ENCODE measurements at regions not wholly inside any gene's neighbourhood (a gene's known extent, or its start where the extent isn't known, plus 50 kb on each side); places are given as distances from the start of the nearest gene placed in this dataset.

DNA sequence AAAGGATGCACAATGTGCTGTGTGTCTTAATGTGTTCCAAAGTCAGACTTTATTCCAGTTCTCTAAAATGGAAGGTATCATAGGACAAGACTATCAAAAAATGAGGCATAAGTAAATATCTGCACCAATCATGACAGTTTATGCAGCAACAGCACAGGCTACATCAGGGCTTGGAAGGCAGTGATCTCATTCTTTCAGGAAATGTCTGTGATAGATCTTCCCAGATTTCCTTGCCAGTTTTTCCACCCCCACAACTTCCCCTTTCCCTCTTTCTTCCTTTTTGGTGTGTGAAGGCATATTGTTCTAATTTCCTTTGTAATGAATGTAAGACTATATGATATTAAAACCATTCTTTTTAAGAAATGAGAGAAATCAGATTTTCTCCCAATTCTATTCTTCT, 326.7 kb downstream of the ATP23 start:
- DNase-seq: peak; percentile 18
- ChIA-PET CTCF (no interaction called here), POLR2A (ENCODE audit: unreplicated experiment) (no interaction called here)
- H3K36me3 ChIP-seq (ENCODE audit: control insufficient read depth, insufficient read depth, low read length): no peaks in the 10 kb centered on the region
- no peak for TF ChIP-seq RFX5 (IDR thresholded peaks at IDR 0.05; ENCODE audit: low read depth, low read length)
- TF ChIP-seq CEBPB (IDR thresholded peaks at IDR 0.05; ENCODE audit: low read depth, low read length): no peak
- no peak for TF ChIP-seq POLR2A (IDR thresholded peaks at IDR 0.05; ENCODE audit: low read depth, low read length)
- no peak for TF ChIP-seq RAD21 (IDR thresholded peaks at IDR 0.05; ENCODE audit: low read length)
- no peak for TF ChIP-seq SMC3 (IDR thresholded peaks at IDR 0.05; ENCODE audit: low read depth, low read length)
- no peak for TF ChIP-seq MAFK (IDR thresholded peaks at IDR 0.05; ENCODE audit: low read depth, low read length)
- TF ChIP-seq CHD1 (IDR thresholded peaks at IDR 0.05; ENCODE audit: low read depth, low read length): no peak
- no peak for TF ChIP-seq NFE2L2 (IDR thresholded peaks at IDR 0.05; ENCODE audit: low read depth, low read length)
- TF ChIP-seq MAZ (IDR thresholded peaks at IDR 0.05; ENCODE audit: borderline replicate concordance, low read depth, low read length): no peak
- H3K14ac ChIP-seq (replicated peaks; ENCODE audit: low read depth, low read length): no peak overlapping the region
- no peak overlapping the region for H2BK120ac ChIP-seq (ENCODE audit: low read depth, low read length)
- H3K56ac ChIP-seq (ENCODE audit: extremely low read depth, insufficient read depth, low read length): no peak overlapping the region
- H3K4me1 ChIP-seq (ENCODE audit: control insufficient read depth, insufficient read depth, low read length): peaks cover 3% of the 10 kb centered on the region; the same call in 1 of the 2 replicates
- H3K9me1 ChIP-seq (ENCODE audit: insufficient read depth, low read length): no peaks in the 10 kb centered on the region
- dilution Hi-C loops (cut with HindIII; ENCODE audit: low sequenced_read_pairs, unreplicated experiment) (no loop called here), intact Hi-C loops (cut with micrococcal nuclease) (no loop called here), in situ Hi-C loops (cut with MboI; ENCODE audit: low sequenced_read_pairs) (no loop called here)
- H2BK20ac ChIP-seq (ENCODE audit: low read depth, low read length): no peak overlapping the region
- no peaks in the 10 kb centered on the region for H3K9me3 ChIP-seq (ENCODE audit: control insufficient read depth, insufficient read depth, low read length)
- no peak overlapping the region for H3K23ac ChIP-seq (ENCODE audit: low read depth, low read length)
- ATAC-seq (ENCODE audit: low read depth): peak; percentile 29; the same call in 1 of the 2 replicates
- no peaks in the 10 kb centered on the region for H3K27me3 ChIP-seq (ENCODE audit: control insufficient read depth, insufficient read depth, low read length)
- no peak overlapping the region for H3K4ac ChIP-seq (ENCODE audit: low read depth, low read length)
- H3K4me2 ChIP-seq (ENCODE audit: low read depth, low read length): no peak overlapping the region
- H2AFZ ChIP-seq (replicated peaks; ENCODE audit: low read length, poor library complexity): no peak overlapping the region
- H3K9ac ChIP-seq (ENCODE audit: low read depth, low read length): no peak overlapping the region
- no peak overlapping the region for H4K8ac ChIP-seq (ENCODE audit: low read depth in 2 of 2, low read length in 2 of 2)
- no TSS peak for BruUV-seq (replicated peaks)
- no peak overlapping the region for H4K91ac ChIP-seq (ENCODE audit: insufficient read depth, low read depth, low read length)
- no peak overlapping the region for H2BK15ac ChIP-seq (ENCODE audit: low read depth, low read length)
- H4K5ac ChIP-seq (ENCODE audit: low read depth, low read length): peak overlapping the region; percentile 62; the same call in 1 of the 2 replicates
- no peaks in the 10 kb centered on the region for H3K79me1 ChIP-seq (ENCODE audit: low read depth in 1 of 2, low read length in 2 of 2)
- no peak overlapping the region for H3K27ac ChIP-seq (ENCODE audit: insufficient read depth, low read length)
- H2AK9ac ChIP-seq (replicated peaks; ENCODE audit: low read depth, low read length, poor library complexity): no peak overlapping the region
- no peak overlapping the region for H2AK5ac ChIP-seq (ENCODE audit: low read depth, low read length)
- H4K20me1 ChIP-seq (ENCODE audit: insufficient read depth, low read length): no peaks in the 10 kb centered on the region
- no peak overlapping the region for H3K4me3 ChIP-seq (ENCODE audit: insufficient read depth, low read depth, low read length)
- no peak overlapping the region; the same call in 1 of the 2 replicates for H3K18ac ChIP-seq (ENCODE audit: low read depth, low read length)
- no peak overlapping the region for H2BK5ac ChIP-seq (ENCODE audit: low read depth, low read length, poor library complexity, severe bottlenecking)
